K562 (cell line): ENCODE measurements at regions not wholly inside any gene's neighbourhood (a gene's known extent, or its start where the extent isn't known, plus 50 kb on each side); places are given as distances from the start of the nearest gene placed in this dataset.

Experiments used
- CAMTA2 ChIP-seq: fragments of 250-450 bp; sonication (Bioruptor Pico); conservative IDR thresholded peaks from 2 replicates; pipeline ENCODE4 v1.5.1; 2022
- EP300 ChIP-seq: IDR thresholded peaks from 2 replicates; pipeline ENCODE4 v1.6.1; 2012; ENCODE audit warnings: low read length, improper control_type of control experiment
- MTA2 ChIP-seq: fragments of 450-650 bp; IDR thresholded peaks from 2 replicates; pipeline ENCODE4 v1.6.1; 2016; ENCODE audit warnings: low read depth
- NFATC3 ChIP-seq: fragments of 450-650 bp; IDR thresholded peaks from 2 replicates; pipeline ENCODE4 v1.6.1; 2017; ENCODE audit warnings: mild to moderate bottlenecking
- POLR2A ChIP-seq: fragments of 450-650 bp; conservative IDR thresholded peaks from 2 replicates; pipeline ENCODE4 v1.6.1; 2016
- RAD51 ChIP-seq: fragments of 450-650 bp; IDR thresholded peaks from 2 replicates; pipeline ENCODE4 v1.7.1; 2016; ENCODE audit warnings: low read depth, mild to moderate bottlenecking, borderline replicate concordance
- RBM14 ChIP-seq: fragments of 200-400 bp; formaldehyde crosslinking; IDR thresholded peaks from 2 replicates; pipeline ENCODE4 v1.6.1; 2018; ENCODE audit warnings: low read depth, mild to moderate bottlenecking, low read length, moderate library complexity, borderline replicate concordance; ENCODE audit not compliant: insufficient read depth
- RCOR1 ChIP-seq, 2 experiments: IDR thresholded peaks; 2 replicates each; pipeline ENCODE4 v1.6.1; 2012; ENCODE audit warnings: low read depth in 2 of 2, low read length in 2 of 2, borderline replicate concordance in 1 of 2, improper control_type of control experiment in 1 of 2
- SP2 ChIP-seq: IDR thresholded peaks from 2 replicates; pipeline ENCODE4 v1.6.1; 2011; ENCODE audit warnings: mild to moderate bottlenecking, low read depth, low read length, moderate library complexity; ENCODE audit not compliant: poor library complexity, severe bottlenecking; ENCODE audit errors: extremely low read depth
- TBP ChIP-seq: optimal IDR thresholded peaks from 2 replicates; pipeline ENCODE3; 2011; ENCODE audit warnings: low read depth, low read length, improper control_type of control experiment

- TF ChIP-seq MTA2 (no peak), RCOR1 (IDR thresholded peaks at IDR 0.05; ENCODE audit: borderline replicate concordance in 1 of 2, low read depth in 2 of 2, low read length in 2 of 2) (no peak), RAD51 (no peak), CAMTA2 (CRISPR knock-in tag) (no peak), NFATC3 (no peak), EP300 (no peak), POLR2A (no peak), TBP (no peak), RBM14 (no peak), SP2 (no peak)
Measured at GRCh38 chr17:53707566-53707965, 115.2 kb upstream of the KIF2B start.
